Testis (tissue), 2 donors: ENCODE measurements at regions not wholly inside any gene's neighbourhood (a gene's known extent, or its start where the extent isn't known, plus 50 kb on each side); places are given as distances from the start of the nearest gene placed in this dataset.

Experiments
- DNase-seq: peaks from one replicate; pipeline ENCODE4 v3.0.0-alpha.2; 2019
- H3K27ac ChIP-seq, 2 donors: fragments of 200-600 bp; sonication (generic); one replicate each; pipeline ENCODE4 v1.5.1; 2019
- H3K27me3 ChIP-seq: fragments of 200-600 bp; sonication (generic); one replicate; pipeline ENCODE4 v1.5.1; 2019
- H3K36me3 ChIP-seq: fragments of 200-600 bp; sonication (generic); one replicate; pipeline ENCODE4 v1.5.1; 2017; ENCODE audit warnings: low read depth; ENCODE audit errors: missing control alignments
- H3K4me1 ChIP-seq: fragments of 200-600 bp; sonication (generic); one replicate; pipeline ENCODE4 v1.5.1; 2019
- H3K4me3 ChIP-seq, 2 donors: fragments of 200-600 bp; sonication (generic); one replicate each; pipeline ENCODE4 v1.5.1; 2017 to 2019
- H3K9me3 ChIP-seq: fragments of 200-600 bp; sonication (generic); one replicate; pipeline ENCODE4 v1.5.1; 2017
- POLR2A ChIP-seq: fragments of 450-650 bp; IDR thresholded peaks from one replicate; pipeline ENCODE4 v1.6.1; 2017; ENCODE audit warnings: antibody characterized with exemption, mild to moderate bottlenecking, moderate library complexity
- WGBS, 2 donors: methylation state at CpG; one replicate each; pipeline ENCODE4 v1.1.5; 2018; 5-methylcytosine and 5-hydroxymethylcytosine counted together
- intact Hi-C: fragments of 100-400 bp; cut with DNase I; formaldehyde crosslinking; loops from one replicate; pipeline ENCODE4 v1.15.1; 2023; ENCODE audit warnings: low total_unique reads
- TF ChIP-seq, protein P1 (sequence below), 3 experiments: fragments of 450-650 bp in 2 of 3; fragments of 200-600 bp in 1 of 3; sonication (generic) in 1 of 3; IDR thresholded peaks; one replicate each; pipeline ENCODE4 v1.5.1; 2016 to 2019; ENCODE audit warnings: antibody characterized with exemption in 3 of 3, mild to moderate bottlenecking in 2 of 3, moderate library complexity in 1 of 3

- 49 to 53% methylated on average over 3 of the region's 3 CpGs for WGBS, 2 donors
- Histone ChIP-seq H3K4me3 (no peak overlapping the region), H3K36me3 (no peaks in the 10 kb centered on the region), H3K4me1 (no peaks in the 10 kb centered on the region), H3K27ac (no peak overlapping the region), H3K27me3 (no peaks in the 10 kb centered on the region), H3K9me3 (no peaks in the 10 kb centered on the region)
- no peak for DNase-seq
- intact Hi-C loops, result no loop called here
- TF ChIP-seq POLR2A, result no peak
- TF ChIP-seq, protein P1, sequence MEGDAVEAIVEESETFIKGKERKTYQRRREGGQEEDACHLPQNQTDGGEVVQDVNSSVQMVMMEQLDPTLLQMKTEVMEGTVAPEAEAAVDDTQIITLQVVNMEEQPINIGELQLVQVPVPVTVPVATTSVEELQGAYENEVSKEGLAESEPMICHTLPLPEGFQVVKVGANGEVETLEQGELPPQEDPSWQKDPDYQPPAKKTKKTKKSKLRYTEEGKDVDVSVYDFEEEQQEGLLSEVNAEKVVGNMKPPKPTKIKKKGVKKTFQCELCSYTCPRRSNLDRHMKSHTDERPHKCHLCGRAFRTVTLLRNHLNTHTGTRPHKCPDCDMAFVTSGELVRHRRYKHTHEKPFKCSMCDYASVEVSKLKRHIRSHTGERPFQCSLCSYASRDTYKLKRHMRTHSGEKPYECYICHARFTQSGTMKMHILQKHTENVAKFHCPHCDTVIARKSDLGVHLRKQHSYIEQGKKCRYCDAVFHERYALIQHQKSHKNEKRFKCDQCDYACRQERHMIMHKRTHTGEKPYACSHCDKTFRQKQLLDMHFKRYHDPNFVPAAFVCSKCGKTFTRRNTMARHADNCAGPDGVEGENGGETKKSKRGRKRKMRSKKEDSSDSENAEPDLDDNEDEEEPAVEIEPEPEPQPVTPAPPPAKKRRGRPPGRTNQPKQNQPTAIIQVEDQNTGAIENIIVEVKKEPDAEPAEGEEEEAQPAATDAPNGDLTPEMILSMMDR (IDR thresholded peaks at IDR 0.05), result no peak
Measured at GRCh38 chr9:108710424-108710823, 145.4 kb downstream of the ACTL7B start.

- no peaks in the 10 kb centered on the region for H3K27me3 ChIP-seq
- WGBS, 2 donors, result 65 to 68% methylated on average over 1 of the region's 1 CpG
- H3K4me1 ChIP-seq, result no peaks in the 10 kb centered on the region
- H3K36me3 ChIP-seq, result no peaks in the 10 kb centered on the region
- TF ChIP-seq, protein P1 (IDR thresholded peaks at IDR 0.05), result no peak
- no peak for TF ChIP-seq POLR2A
- H3K27ac ChIP-seq, result no peak overlapping the region
- DNase-seq, result no peak
- H3K9me3 ChIP-seq, result no peaks in the 10 kb centered on the region
- H3K4me3 ChIP-seq, result no peak overlapping the region
- intact Hi-C loops, result no loop called here
Measured at GRCh38 chr9:108709997-108710396, 145.8 kb downstream of the ACTL7B start.

DNA sequence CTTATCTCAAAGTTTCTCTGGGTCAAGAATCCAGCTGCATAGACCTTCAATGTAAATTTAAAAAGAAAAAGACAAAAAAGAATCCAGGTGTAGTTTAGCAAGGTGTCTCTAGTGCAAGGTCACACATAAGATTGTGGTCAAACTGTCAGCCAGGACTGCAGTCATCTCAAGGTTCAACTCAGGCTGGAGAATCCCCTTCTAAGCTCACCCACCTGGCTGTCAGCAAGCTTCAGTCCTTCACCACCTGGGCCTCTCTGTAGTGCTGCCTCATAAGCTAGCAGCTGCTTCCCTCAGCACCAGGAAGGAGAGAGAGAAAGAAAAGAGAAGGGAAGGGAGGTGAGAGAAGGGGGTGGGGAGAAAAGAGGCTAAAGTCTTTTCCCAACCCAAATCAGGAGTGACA, 146.7 kb downstream of the ACTL7B start:
- Histone ChIP-seq H3K4me3 (no peak overlapping the region), H3K27me3 (no peaks in the 10 kb centered on the region), H3K9me3 (no peaks in the 10 kb centered on the region), H3K4me1 (no peaks in the 10 kb centered on the region), H3K27ac (no peak overlapping the region), H3K36me3 (no peaks in the 10 kb centered on the region)
- DNase-seq, result no peak
- TF ChIP-seq POLR2A, result no peak
- TF ChIP-seq, protein P1 (IDR thresholded peaks at IDR 0.05), result no peak
- intact Hi-C loops, result no loop called here

GRCh38 chr9:108708448-108708847, 147.3 kb downstream of the ACTL7B start:
- Histone ChIP-seq H3K36me3 (no peaks in the 10 kb centered on the region), H3K9me3 (no peaks in the 10 kb centered on the region), H3K4me3 (no peak overlapping the region), H3K27ac (no peak overlapping the region), H3K4me1 (no peaks in the 10 kb centered on the region), H3K27me3 (no peaks in the 10 kb centered on the region)
- intact Hi-C loops, result no loop called here
- TF ChIP-seq POLR2A, result no peak
- TF ChIP-seq, protein P1 (IDR thresholded peaks at IDR 0.05), result no peak
- 83 to 91% methylated on average over 5 to 9 of the region's 9 CpGs for WGBS, 2 donors
- DNase-seq, result no peak

DNA sequence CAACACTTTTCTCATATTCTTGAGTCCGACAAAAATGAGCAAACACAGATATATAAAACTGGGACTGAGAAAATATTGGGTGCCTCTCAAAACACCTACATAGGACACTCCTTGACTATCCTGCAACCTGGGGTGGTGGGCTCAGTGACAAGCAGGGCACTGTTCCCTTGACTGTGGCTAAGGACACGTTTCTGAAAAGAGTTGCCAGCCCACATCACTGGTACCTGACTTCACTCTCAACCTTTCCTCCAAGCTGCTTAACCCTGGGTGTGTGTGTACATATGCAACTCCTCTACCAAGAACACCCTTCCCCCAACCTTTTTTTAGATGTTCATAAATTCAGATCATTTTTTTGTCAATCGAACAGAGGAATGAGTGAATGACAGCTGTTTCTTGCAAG, 148.7 kb downstream of the ACTL7B start:
- no peak overlapping the region for H3K27ac ChIP-seq
- no peaks in the 10 kb centered on the region for H3K4me1 ChIP-seq
- 85 to 92% methylated on average over 3 of the region's 3 CpGs for WGBS, 2 donors
- DNase-seq, result no peak
- H3K36me3 ChIP-seq, result no peaks in the 10 kb centered on the region
- H3K4me3 ChIP-seq, result no peak overlapping the region
- no peak for TF ChIP-seq POLR2A
- TF ChIP-seq, protein P1 (IDR thresholded peaks at IDR 0.05), result no peak
- intact Hi-C loops, result no loop called here
- H3K27me3 ChIP-seq, result no peaks in the 10 kb centered on the region
- no peaks in the 10 kb centered on the region for H3K9me3 ChIP-seq
